Nephron (organoid): ENCODE measurements at regions not wholly inside any gene's neighbourhood (a gene's known extent, or its start where the extent isn't known, plus 50 kb on each side); places are given as distances from the start of the nearest gene placed in this dataset.
A peak's percentile ranks its signal among the peaks of the same experiment; 100 is the strongest.

ENCODE experiments used
- H3K27ac Mint-ChIP-seq, 3 experiments: 2 replicates each; pipeline ENCODE4 v1.8.0; 2020; ENCODE audit warnings: mixed read lengths in 3 of 3, mild to moderate bottlenecking in 2 of 3, moderate library complexity in 1 of 3
- H3K27me3 Mint-ChIP-seq: 2 replicates; pipeline ENCODE4 v1.8.0; 2021; ENCODE audit warnings: low read depth, mild to moderate bottlenecking, moderate library complexity, mixed read lengths
- H3K36me3 Mint-ChIP-seq: 2 replicates; pipeline ENCODE4 v1.8.0; 2020; ENCODE audit warnings: low read depth, mixed read lengths
- H3K4me1 Mint-ChIP-seq: 2 replicates; pipeline ENCODE4 v1.8.0; 2020; ENCODE audit warnings: mixed read lengths
- H3K4me3 Mint-ChIP-seq, 3 experiments: 2 replicates each; pipeline ENCODE4 v1.8.0; 2020; ENCODE audit warnings: mild to moderate bottlenecking in 3 of 3, mixed read lengths in 3 of 3, moderate library complexity in 2 of 3
- H3K9me3 Mint-ChIP-seq: 2 replicates; pipeline ENCODE4 v1.8.0; 2020; ENCODE audit warnings: mixed read lengths
- CTCF ChIP-seq, 3 experiments: fragments of 200-600 bp; sonication (generic); IDR thresholded peaks; one replicate each; pipeline ENCODE4 v1.5.0; 2021; ENCODE audit warnings: antibody characterized with exemption in 3 of 3; ENCODE audit not compliant: unreplicated experiment in 3 of 3

GRCh38 chr3:147497286-147497685 is 88.1 kb downstream of the ZIC1 start:
- Mint-ChIP-seq H3K4me1 (peaks cover 5% of the 10 kb centered on the region), H3K9me3 (no peaks in the 10 kb centered on the region), H3K27ac (peak overlapping the region in 1 of 3 experiments; percentile 39), H3K27me3 (no peaks in the 10 kb centered on the region), H3K4me3 (no peak overlapping the region), H3K36me3 (no peaks in the 10 kb centered on the region)
- no peak for TF ChIP-seq CTCF (IDR thresholded peaks at IDR 0.05; ENCODE audit: unreplicated experiment in 3 of 3)

GRCh38 chr3:147507638-147508286 is 98.6 kb downstream of the ZIC1 start:
- H3K4me1 Mint-ChIP-seq, result no peaks in the 10 kb centered on the region
- H3K9me3 Mint-ChIP-seq, result no peaks in the 10 kb centered on the region
- no peak overlapping the region for H3K27ac Mint-ChIP-seq
- TF ChIP-seq CTCF (IDR thresholded peaks at IDR 0.05; ENCODE audit: unreplicated experiment in 3 of 3), result no peak
- no peaks in the 10 kb centered on the region for H3K27me3 Mint-ChIP-seq
- H3K4me3 Mint-ChIP-seq, result no peak overlapping the region
- H3K36me3 Mint-ChIP-seq, result no peaks in the 10 kb centered on the region

GRCh38 chr3:147509448-147509847 is 100.3 kb downstream of the ZIC1 start:
- H3K36me3 Mint-ChIP-seq, result no peaks in the 10 kb centered on the region
- no peaks in the 10 kb centered on the region for H3K4me1 Mint-ChIP-seq
- H3K27ac Mint-ChIP-seq, result no peak overlapping the region
- no peaks in the 10 kb centered on the region for H3K27me3 Mint-ChIP-seq
- H3K4me3 Mint-ChIP-seq, result no peak overlapping the region
- H3K9me3 Mint-ChIP-seq, result no peaks in the 10 kb centered on the region
- TF ChIP-seq CTCF (IDR thresholded peaks at IDR 0.05; ENCODE audit: unreplicated experiment in 3 of 3), result no peak

GRCh38 chr3:147513785-147514184 is 104.6 kb downstream of the ZIC1 start:
- Mint-ChIP-seq H3K27me3 (no peaks in the 10 kb centered on the region), H3K9me3 (no peaks in the 10 kb centered on the region), H3K36me3 (no peaks in the 10 kb centered on the region), H3K4me1 (no peaks in the 10 kb centered on the region), H3K27ac (no peak overlapping the region), H3K4me3 (no peak overlapping the region)
- no peak for TF ChIP-seq CTCF (IDR thresholded peaks at IDR 0.05; ENCODE audit: unreplicated experiment in 3 of 3)

- no peak for TF ChIP-seq CTCF (IDR thresholded peaks at IDR 0.05; ENCODE audit: unreplicated experiment in 3 of 3)
- no peaks in the 10 kb centered on the region for H3K9me3 Mint-ChIP-seq
- no peaks in the 10 kb centered on the region for H3K4me1 Mint-ChIP-seq
- no peaks in the 10 kb centered on the region for H3K27me3 Mint-ChIP-seq
- H3K4me3 Mint-ChIP-seq, result no peak overlapping the region
- H3K36me3 Mint-ChIP-seq, result no peaks in the 10 kb centered on the region
- H3K27ac Mint-ChIP-seq, result no peak overlapping the region
Measured at GRCh38 chr3:147514366-147515160, 105.4 kb downstream of the ZIC1 start.
